Esophagus muscularis mucosa (tissue), 4 donors: ENCODE measurements at regions not wholly inside any gene's neighbourhood (a gene's known extent, or its start where the extent isn't known, plus 50 kb on each side); places are given as distances from the start of the nearest gene placed in this dataset.

Experiments used
- DNase-seq: peaks from one replicate; pipeline ENCODE4 v3.0.0-alpha.2; 2017; ENCODE audit errors: extremely low spot score
- H3K27ac ChIP-seq, 4 donors: fragments of 200-600 bp; sonication (generic); replicated peaks in 1 of 4; 1 replicate in 3 of 4; 2 replicates in 1 of 4; pipeline ENCODE4 v1.5.1; 2016 to 2019; ENCODE audit warnings: mild to moderate bottlenecking in 1 of 4
- H3K27me3 ChIP-seq, 4 donors: fragments of 200-600 bp; sonication (generic); one replicate each; pipeline versions ENCODE4 v1.5.1 to v1.6.0; 2016 to 2019
- H3K36me3 ChIP-seq, 4 donors: fragments of 200-600 bp; sonication (generic); one replicate each; pipeline ENCODE4 v1.5.1; 2016 to 2019
- H3K4me1 ChIP-seq, 4 donors: fragments of 200-600 bp; sonication (generic); one replicate each; pipeline ENCODE4 v1.5.1; 2016 to 2019
- H3K4me3 ChIP-seq, 4 donors: fragments of 200-600 bp; sonication (generic); 1 replicate in 2 of 4; 2 replicates in 2 of 4; pipeline ENCODE4 v1.5.1; 2016 to 2019; ENCODE audit warnings: mild to moderate bottlenecking in 4 of 4, moderate library complexity in 1 of 4
- H3K9me3 ChIP-seq, 4 donors: fragments of 200-600 bp; sonication (generic); 1 replicate in 3 of 4; 2 replicates in 1 of 4; pipeline ENCODE4 v1.5.1; 2016 to 2019
- CTCF ChIP-seq, 3 experiments: fragments of 200-600 bp in 2 of 3; fragments of 450-650 bp in 1 of 3; sonication (generic) in 2 of 3; IDR thresholded peaks; one replicate each; pipeline ENCODE4 v1.5.1; 2017 to 2019; ENCODE audit warnings: antibody characterized with exemption in 3 of 3, mild to moderate bottlenecking in 2 of 3, moderate library complexity in 1 of 3
- EP300 ChIP-seq: sonication (generic); formaldehyde crosslinking; IDR thresholded peaks from one replicate; pipeline ENCODE4 v1.6.1; 2017; ENCODE audit warnings: antibody characterized with exemption
- POLR2A ChIP-seq: fragments of 450-650 bp; IDR thresholded peaks from one replicate; pipeline ENCODE4 v1.6.1; 2017; ENCODE audit warnings: antibody characterized with exemption, moderate library complexity, mild to moderate bottlenecking, low read depth
- POLR2AphosphoS5 ChIP-seq, 2 donors: sonication (generic); formaldehyde crosslinking; IDR thresholded peaks; one replicate each; pipeline ENCODE4 v1.6.1; 2017; ENCODE audit warnings: antibody characterized with exemption in 2 of 2
- WGBS: methylation state at CpG from one replicate; pipeline ENCODE4 v1.1.5; 2018; 5-methylcytosine and 5-hydroxymethylcytosine counted together
- intact Hi-C: fragments of 100-400 bp; cut with DNase I; formaldehyde crosslinking; loops from one replicate; pipeline ENCODE4 v1.15.1; 2023

GRCh38 chr5:67808340-67808739, 407.2 kb upstream of the PIK3R1 start:
- Histone ChIP-seq H3K27ac (no peak overlapping the region), H3K36me3 (no peaks in the 10 kb centered on the region), H3K4me1 (peaks cover 0 to 10% (median 5%) of the 10 kb centered on the region in 4 donors), H3K4me3 (no peak overlapping the region), H3K9me3 (no peaks in the 10 kb centered on the region), H3K27me3 (no peaks in the 10 kb centered on the region)
- no peak for DNase-seq
- WGBS = 84% methylated on average over 2 of the region's 2 CpGs
- no peak for TF ChIP-seq EP300
- TF ChIP-seq CTCF (IDR thresholded peaks at IDR 0.05) = no peak
- TF ChIP-seq POLR2A = no peak
- no peak for TF ChIP-seq POLR2AphosphoS5 (IDR thresholded peaks at IDR 0.05)
- intact Hi-C loops = loop anchor here (10.0 kb wide), 1 partner anchor 446 kb away; no protein-coding TSS in a partner anchor

- H3K36me3 ChIP-seq = no peaks in the 10 kb centered on the region
- no peak for DNase-seq
- WGBS = 93% methylated on average over 1 of the region's 1 CpG
- no peaks in the 10 kb centered on the region for H3K27me3 ChIP-seq
- H3K4me1 ChIP-seq = peaks cover 0 to 10% (median 5%) of the 10 kb centered on the region in 4 donors
- no peaks in the 10 kb centered on the region for H3K9me3 ChIP-seq
- TF ChIP-seq EP300 = no peak
- TF ChIP-seq POLR2AphosphoS5 (IDR thresholded peaks at IDR 0.05) = no peak
- no peak for TF ChIP-seq POLR2A
- TF ChIP-seq CTCF (IDR thresholded peaks at IDR 0.05) = no peak
- intact Hi-C loops = loop anchor here (10.0 kb wide), 1 partner anchor 447 kb away; no protein-coding TSS in a partner anchor
- H3K27ac ChIP-seq = no peak overlapping the region
- H3K4me3 ChIP-seq = no peak overlapping the region
Measured at GRCh38 chr5:67807439-67807888, 408.1 kb upstream of the PIK3R1 start.

DNA sequence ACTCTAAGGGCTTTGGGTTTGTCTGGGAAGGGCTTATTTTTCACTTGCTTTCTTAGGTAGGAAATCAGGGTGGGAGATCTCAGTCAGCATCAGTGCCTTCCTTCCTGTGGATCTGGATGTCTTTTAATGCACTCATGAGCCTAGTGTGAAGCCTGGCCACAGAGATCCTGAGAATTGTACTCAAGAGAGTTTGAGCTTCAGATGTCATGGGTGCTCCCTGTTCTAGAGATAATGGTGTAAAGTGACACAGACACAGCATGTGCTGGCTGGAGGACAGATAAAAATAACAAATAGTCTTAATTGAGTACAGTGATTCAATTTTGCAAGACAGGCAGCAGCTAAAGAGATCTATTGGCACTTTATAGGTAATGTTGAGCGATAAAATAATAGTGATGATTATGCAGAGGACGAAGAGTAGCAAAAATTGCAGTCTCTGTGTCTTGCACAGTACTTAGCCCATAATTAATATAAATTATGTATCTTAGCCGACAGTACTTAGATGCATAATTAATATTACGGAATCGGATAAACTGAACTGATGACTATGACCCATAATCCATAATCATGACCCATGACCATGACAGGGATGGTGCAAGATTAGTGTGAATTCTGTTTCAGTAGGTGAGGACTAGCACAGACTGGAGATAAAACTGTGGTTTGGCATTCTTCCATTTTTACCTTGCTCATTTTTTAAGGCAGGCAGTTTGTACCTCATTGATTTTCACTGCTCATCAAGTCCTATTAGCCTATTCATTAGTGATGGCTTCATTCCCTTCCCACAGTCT, 408.7 kb upstream of the PIK3R1 start:
- H3K9me3 ChIP-seq = no peaks in the 10 kb centered on the region
- intact Hi-C loops = loop anchor here (10.0 kb wide), 1 partner anchor 448 kb away; no protein-coding TSS in a partner anchor
- no peak overlapping the region for H3K4me3 ChIP-seq
- TF ChIP-seq POLR2A (no peak), CTCF (IDR thresholded peaks at IDR 0.05) (no peak), EP300 (no peak)
- H3K27ac ChIP-seq = no peak overlapping the region
- H3K36me3 ChIP-seq = no peaks in the 10 kb centered on the region
- H3K4me1 ChIP-seq = peaks cover 0 to 10% (median 5%) of the 10 kb centered on the region in 4 donors
- 94% methylated on average over 5 of the region's 5 CpGs for WGBS
- no peak for DNase-seq
- H3K27me3 ChIP-seq = no peaks in the 10 kb centered on the region

DNA sequence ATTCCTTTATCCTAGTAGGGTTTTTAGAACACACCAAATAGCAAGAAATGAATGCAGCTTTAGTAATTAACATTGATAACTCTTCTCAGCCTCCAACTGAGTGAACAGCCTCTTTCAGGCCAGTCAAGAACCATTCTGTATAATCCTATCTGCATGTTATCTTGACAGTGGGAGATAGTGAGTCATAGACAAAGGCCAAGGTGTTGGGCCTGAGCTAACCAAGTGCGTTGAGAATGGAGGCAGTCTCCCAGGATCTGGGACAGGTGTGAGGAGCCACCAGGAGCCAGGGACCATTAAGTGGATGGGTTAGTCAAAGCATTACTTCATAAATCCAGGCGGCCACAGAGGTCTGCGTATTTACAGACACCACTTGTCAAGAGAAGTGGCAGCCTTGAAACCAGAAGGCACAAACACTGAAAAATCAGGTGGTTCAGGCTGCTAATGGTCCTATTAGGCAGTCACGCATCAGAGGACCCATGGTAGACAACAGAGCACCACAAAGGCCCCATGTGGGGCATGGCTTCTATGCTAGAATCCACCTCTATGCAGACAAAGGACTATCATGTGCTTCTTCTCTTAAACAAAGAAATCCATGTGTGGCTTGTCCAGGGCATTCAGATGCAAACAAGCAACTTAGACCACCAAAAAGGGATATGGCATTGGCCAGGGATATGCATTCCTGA, 409.7 kb upstream of the PIK3R1 start:
- H3K4me3 ChIP-seq = no peak overlapping the region
- TF ChIP-seq CTCF (IDR thresholded peaks at IDR 0.05) = no peak
- TF ChIP-seq EP300 = no peak
- TF ChIP-seq POLR2A = no peak
- no peak for TF ChIP-seq POLR2AphosphoS5 (IDR thresholded peaks at IDR 0.05)
- no peaks in the 10 kb centered on the region for H3K9me3 ChIP-seq
- DNase-seq = no peak
- intact Hi-C loops = loop anchor here (10.0 kb wide), 1 partner anchor 449 kb away; no protein-coding TSS in a partner anchor
- WGBS = 89% methylated on average over 4 of the region's 4 CpGs
- no peaks in the 10 kb centered on the region for H3K27me3 ChIP-seq
- no peak overlapping the region for H3K27ac ChIP-seq
- H3K4me1 ChIP-seq = peaks cover 5 to 11% (median 8%) of the 10 kb centered on the region in 4 donors
- H3K36me3 ChIP-seq = no peaks in the 10 kb centered on the region
